22Rv1 (cell line): ENCODE measurements at regions not wholly inside any gene's neighbourhood (a gene's known extent, or its start where the extent isn't known, plus 50 kb on each side); places are given as distances from the start of the nearest gene placed in this dataset.

Experiments
- CTCF ChIP-seq: fragments of 450-650 bp; IDR thresholded peaks from 2 replicates; pipeline ENCODE4 v1.5.1; 2017; ENCODE audit warnings: mild to moderate bottlenecking
- ZFX ChIP-seq: fragments of 450-650 bp; IDR thresholded peaks from 2 replicates; pipeline ENCODE4 v1.6.1; 2017; ENCODE audit warnings: antibody characterized with exemption, borderline replicate concordance

DNA sequence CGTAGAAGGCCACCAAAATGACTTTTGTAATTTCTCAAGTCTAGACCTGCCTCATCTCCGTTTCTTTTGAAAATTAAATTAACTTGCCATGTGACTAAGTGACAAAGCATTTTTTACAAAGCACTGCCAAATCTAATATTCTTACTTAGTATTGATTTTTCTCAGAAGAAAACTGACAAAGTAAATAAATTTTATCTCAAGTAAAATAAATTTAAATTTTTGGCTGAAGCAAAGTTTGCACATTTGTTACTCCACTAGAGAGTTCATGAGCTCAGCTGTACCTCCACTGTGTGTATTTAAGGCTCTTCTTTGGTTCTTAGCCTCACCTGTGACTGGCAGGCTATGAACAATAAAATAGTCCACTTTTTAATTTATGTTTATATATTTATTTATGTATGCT, 441.1 kb upstream of the PCDH10 start:
- TF ChIP-seq CTCF, result no peak
- TF ChIP-seq ZFX, result no peak
